ENCODE measurements at regions not wholly inside any gene's neighbourhood (a gene's known extent, or its start where the extent isn't known, plus 50 kb on each side); places are given as distances from the start of the nearest gene placed in this dataset.

DNA sequence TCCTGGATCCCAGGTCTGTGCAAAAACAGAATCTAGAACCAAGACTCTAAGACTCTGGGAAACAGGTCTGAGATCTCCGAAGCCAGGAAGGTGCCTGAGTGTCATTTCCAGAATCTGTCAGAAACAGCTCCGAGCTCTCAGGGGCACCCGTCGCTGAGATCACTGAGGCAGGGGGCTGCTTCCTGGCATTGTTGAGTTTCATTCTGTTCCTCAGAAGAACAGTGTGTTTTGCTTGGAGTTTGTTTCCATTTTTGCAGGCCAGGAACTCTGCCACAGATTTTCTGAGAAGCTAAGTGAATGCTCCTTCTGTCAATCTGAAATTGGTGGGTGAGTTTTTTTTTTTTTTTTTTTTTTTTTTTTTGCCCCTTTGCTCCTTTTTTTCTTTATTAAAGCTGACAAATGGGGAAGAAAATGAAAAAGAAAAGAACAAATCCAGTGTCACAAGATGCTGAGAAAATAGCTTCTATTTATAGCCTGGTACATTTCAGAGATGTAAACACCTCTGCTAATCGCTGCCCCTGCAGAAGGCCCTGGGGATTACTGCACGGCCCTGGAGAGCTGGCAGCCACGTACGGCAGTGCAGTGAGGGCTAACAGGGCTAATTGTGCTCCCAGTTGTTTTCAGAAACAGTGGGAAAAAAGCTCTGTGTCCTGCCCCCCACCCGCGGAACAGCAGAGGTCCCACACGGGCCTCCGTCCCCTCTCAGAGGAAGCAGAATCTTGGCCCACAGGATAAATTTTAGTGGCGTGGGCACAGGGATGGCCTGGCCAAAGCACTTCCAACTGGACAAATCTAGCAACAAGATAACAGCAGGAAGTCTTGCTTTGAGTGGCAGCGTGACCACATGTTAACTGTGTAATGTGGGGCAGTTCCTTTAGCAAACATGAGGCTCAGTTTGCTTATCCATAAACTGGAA, 237.6 kb upstream of the IRS2 start:
- H3K4me2 ChIP-seq = no peak overlapping the region
- no peak overlapping the region for H3K4me3 Mint-ChIP-seq
- peak; percentile 58 for ATAC-seq
- no peaks in the 10 kb centered on the region for H3F3A ChIP-seq (replicated peaks; ENCODE audit: low read depth)
- no peak overlapping the region for H3K27ac ChIP-seq (ENCODE audit: low read depth)
- TF ChIP-seq CREB1 (CRISPR knock-in tag; IDR thresholded peaks at IDR 0.05; ENCODE audit: low read depth) = no peak
- no peak for TF ChIP-seq STAT1 (IDR thresholded peaks at IDR 0.05; ENCODE audit: unreplicated experiment)
- TF ChIP-seq, protein P1, sequence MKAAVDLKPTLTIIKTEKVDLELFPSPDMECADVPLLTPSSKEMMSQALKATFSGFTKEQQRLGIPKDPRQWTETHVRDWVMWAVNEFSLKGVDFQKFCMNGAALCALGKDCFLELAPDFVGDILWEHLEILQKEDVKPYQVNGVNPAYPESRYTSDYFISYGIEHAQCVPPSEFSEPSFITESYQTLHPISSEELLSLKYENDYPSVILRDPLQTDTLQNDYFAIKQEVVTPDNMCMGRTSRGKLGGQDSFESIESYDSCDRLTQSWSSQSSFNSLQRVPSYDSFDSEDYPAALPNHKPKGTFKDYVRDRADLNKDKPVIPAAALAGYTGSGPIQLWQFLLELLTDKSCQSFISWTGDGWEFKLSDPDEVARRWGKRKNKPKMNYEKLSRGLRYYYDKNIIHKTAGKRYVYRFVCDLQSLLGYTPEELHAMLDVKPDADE (IDR thresholded peaks at IDR 0.05) = no peak
- TF ChIP-seq, protein P2, sequence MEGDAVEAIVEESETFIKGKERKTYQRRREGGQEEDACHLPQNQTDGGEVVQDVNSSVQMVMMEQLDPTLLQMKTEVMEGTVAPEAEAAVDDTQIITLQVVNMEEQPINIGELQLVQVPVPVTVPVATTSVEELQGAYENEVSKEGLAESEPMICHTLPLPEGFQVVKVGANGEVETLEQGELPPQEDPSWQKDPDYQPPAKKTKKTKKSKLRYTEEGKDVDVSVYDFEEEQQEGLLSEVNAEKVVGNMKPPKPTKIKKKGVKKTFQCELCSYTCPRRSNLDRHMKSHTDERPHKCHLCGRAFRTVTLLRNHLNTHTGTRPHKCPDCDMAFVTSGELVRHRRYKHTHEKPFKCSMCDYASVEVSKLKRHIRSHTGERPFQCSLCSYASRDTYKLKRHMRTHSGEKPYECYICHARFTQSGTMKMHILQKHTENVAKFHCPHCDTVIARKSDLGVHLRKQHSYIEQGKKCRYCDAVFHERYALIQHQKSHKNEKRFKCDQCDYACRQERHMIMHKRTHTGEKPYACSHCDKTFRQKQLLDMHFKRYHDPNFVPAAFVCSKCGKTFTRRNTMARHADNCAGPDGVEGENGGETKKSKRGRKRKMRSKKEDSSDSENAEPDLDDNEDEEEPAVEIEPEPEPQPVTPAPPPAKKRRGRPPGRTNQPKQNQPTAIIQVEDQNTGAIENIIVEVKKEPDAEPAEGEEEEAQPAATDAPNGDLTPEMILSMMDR (conservative IDR thresholded peaks at IDR 0.05; ENCODE audit: low read depth in 2 of 2) = no peak
- TF ChIP-seq, protein P3, sequence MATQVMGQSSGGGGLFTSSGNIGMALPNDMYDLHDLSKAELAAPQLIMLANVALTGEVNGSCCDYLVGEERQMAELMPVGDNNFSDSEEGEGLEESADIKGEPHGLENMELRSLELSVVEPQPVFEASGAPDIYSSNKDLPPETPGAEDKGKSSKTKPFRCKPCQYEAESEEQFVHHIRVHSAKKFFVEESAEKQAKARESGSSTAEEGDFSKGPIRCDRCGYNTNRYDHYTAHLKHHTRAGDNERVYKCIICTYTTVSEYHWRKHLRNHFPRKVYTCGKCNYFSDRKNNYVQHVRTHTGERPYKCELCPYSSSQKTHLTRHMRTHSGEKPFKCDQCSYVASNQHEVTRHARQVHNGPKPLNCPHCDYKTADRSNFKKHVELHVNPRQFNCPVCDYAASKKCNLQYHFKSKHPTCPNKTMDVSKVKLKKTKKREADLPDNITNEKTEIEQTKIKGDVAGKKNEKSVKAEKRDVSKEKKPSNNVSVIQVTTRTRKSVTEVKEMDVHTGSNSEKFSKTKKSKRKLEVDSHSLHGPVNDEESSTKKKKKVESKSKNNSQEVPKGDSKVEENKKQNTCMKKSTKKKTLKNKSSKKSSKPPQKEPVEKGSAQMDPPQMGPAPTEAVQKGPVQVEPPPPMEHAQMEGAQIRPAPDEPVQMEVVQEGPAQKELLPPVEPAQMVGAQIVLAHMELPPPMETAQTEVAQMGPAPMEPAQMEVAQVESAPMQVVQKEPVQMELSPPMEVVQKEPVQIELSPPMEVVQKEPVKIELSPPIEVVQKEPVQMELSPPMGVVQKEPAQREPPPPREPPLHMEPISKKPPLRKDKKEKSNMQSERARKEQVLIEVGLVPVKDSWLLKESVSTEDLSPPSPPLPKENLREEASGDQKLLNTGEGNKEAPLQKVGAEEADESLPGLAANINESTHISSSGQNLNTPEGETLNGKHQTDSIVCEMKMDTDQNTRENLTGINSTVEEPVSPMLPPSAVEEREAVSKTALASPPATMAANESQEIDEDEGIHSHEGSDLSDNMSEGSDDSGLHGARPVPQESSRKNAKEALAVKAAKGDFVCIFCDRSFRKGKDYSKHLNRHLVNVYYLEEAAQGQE (IDR thresholded peaks at IDR 0.05; ENCODE audit: unreplicated experiment) = no peak
- no peak for TF ChIP-seq NANOG (IDR thresholded peaks at IDR 0.05; ENCODE audit: borderline replicate concordance)
- no peak for TF ChIP-seq POLR2AphosphoS5 (IDR thresholded peaks at IDR 0.05; ENCODE audit: low read depth)
- no peak overlapping the region for H3K27ac Mint-ChIP-seq
- H3K9me3 Mint-ChIP-seq = no peaks in the 10 kb centered on the region
- H3K4me1 ChIP-seq (ENCODE audit: insufficient read depth) = no peaks in the 10 kb centered on the region
- no peaks in the 10 kb centered on the region for H4K20me1 ChIP-seq (replicated peaks; ENCODE audit: insufficient read depth)
- H3K9me2 ChIP-seq (ENCODE audit: insufficient read depth) = peaks cover 18% of the 10 kb centered on the region; the same call in 1 of the 2 replicates
- DNase-seq (ENCODE audit: low spot score) = no peak
- no peaks in the 10 kb centered on the region for H3K79me2 ChIP-seq (replicated peaks; ENCODE audit: insufficient read depth)
- peaks cover 9% of the 10 kb centered on the region for H3K4me1 Mint-ChIP-seq
- no peaks in the 10 kb centered on the region for H3K27me3 ChIP-seq (ENCODE audit: insufficient read depth)
- no peak overlapping the region for H3K4me3 ChIP-seq
- H3K36me3 Mint-ChIP-seq (ENCODE audit: low read depth) = no peaks in the 10 kb centered on the region
- H2AFZ ChIP-seq = 0 out of 2 replicates have a peak overlapping the region, but pooled peaks have one; percentile 16
- peaks cover 3% of the 10 kb centered on the region for H3K27me3 Mint-ChIP-seq (ENCODE audit: insufficient read depth, low read depth, poor library complexity)
- H3K36me3 ChIP-seq (ENCODE audit: insufficient read depth) = no peaks in the 10 kb centered on the region

DNA sequence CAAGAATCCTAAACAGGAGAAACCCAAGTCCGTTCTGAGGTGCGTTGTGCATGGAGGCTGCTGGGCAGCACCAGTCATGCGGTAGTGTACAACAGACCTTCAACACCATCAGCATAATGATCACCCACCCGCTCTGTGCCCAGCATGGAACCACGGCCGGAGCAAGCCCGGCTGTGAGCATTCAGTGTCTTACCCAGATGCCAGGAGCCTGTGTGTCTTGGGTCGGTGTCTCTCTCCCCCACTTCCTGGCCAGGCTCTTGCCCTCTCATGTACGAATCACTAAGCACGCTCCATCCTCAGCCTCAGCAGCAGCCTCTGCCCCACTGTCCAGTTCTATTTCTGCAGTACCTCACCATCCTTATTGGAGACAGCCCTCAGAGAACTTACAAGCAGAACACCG, 231.6 kb upstream of the IRS2 start:
- Histone ChIP-seq H2AFZ (0 out of 2 replicates have a peak overlapping the region, but pooled peaks have one; percentile 38), H3K27me3 (ENCODE audit: insufficient read depth) (no peaks in the 10 kb centered on the region), H3K4me3 (no peak overlapping the region), H3K9me2 (ENCODE audit: insufficient read depth) (peaks cover 16% of the 10 kb centered on the region), H3F3A (replicated peaks; ENCODE audit: low read depth) (no peaks in the 10 kb centered on the region), H3K27ac (ENCODE audit: low read depth) (no peak overlapping the region), H3K36me3 (ENCODE audit: insufficient read depth) (no peaks in the 10 kb centered on the region), H3K79me2 (replicated peaks; ENCODE audit: insufficient read depth) (no peaks in the 10 kb centered on the region), H3K4me2 (no peak overlapping the region), H3K4me1 (ENCODE audit: insufficient read depth) (no peaks in the 10 kb centered on the region), H4K20me1 (replicated peaks; ENCODE audit: insufficient read depth) (no peaks in the 10 kb centered on the region)
- Mint-ChIP-seq H3K4me3 (no peak overlapping the region), H3K36me3 (ENCODE audit: low read depth) (no peaks in the 10 kb centered on the region), H3K27me3 (ENCODE audit: insufficient read depth, low read depth, poor library complexity) (peaks cover 3% of the 10 kb centered on the region), H3K27ac (no peak overlapping the region), H3K4me1 (peaks cover 3% of the 10 kb centered on the region; the same call in 1 of the 3 replicates), H3K9me3 (no peaks in the 10 kb centered on the region; the same call in 2 of the 3 replicates)
- DNase-seq (ENCODE audit: low spot score) = no peak
- no peak for TF ChIP-seq STAT1 (IDR thresholded peaks at IDR 0.05; ENCODE audit: unreplicated experiment)
- TF ChIP-seq, protein P2 (conservative IDR thresholded peaks at IDR 0.05; ENCODE audit: low read depth in 2 of 2) = no peak
- ATAC-seq = no peak
